HepG2 (cell line): ENCODE measurements at regions not wholly inside any gene's neighbourhood (a gene's known extent, or its start where the extent isn't known, plus 50 kb on each side); places are given as distances from the start of the nearest gene placed in this dataset.

Experiments used
- ARNTL ChIP-seq: sonication (generic); formaldehyde crosslinking; IDR thresholded peaks from 2 replicates; pipeline ENCODE4 v1.4.0; 2020; ENCODE audit warnings: mild to moderate bottlenecking, missing genetic modification reagents
- JDP2 ChIP-seq: sonication (generic); formaldehyde crosslinking; IDR thresholded peaks from 2 replicates; pipeline ENCODE4 v1.8.1; 2022; ENCODE audit warnings: missing genetic modification reagents, borderline replicate concordance
- JUND ChIP-seq: sonication (generic); formaldehyde crosslinking; IDR thresholded peaks from 2 replicates; pipeline ENCODE4 v1.8.0; 2022; ENCODE audit warnings: mild to moderate bottlenecking, missing genetic modification reagents
- MAZ ChIP-seq, 2 experiments: sonication (generic) in 1 of 2; formaldehyde crosslinking in 1 of 2; IDR thresholded peaks; 2 replicates each; pipeline versions ENCODE4 v1.5.0 to v1.6.1; 2012 to 2020; ENCODE audit warnings: low read depth in 2 of 2, mild to moderate bottlenecking in 2 of 2, borderline replicate concordance in 1 of 2, improper control_type of control experiment in 1 of 2, low read length in 1 of 2, missing genetic modification reagents in 1 of 2, moderate library complexity in 1 of 2
- PRPF4 ChIP-seq: fragments of 200-400 bp; formaldehyde crosslinking; IDR thresholded peaks from 2 replicates; pipeline ENCODE4 v1.6.1; 2016; ENCODE audit warnings: low read length, low read depth; ENCODE audit not compliant: poor library complexity, severe bottlenecking
- SOX13 ChIP-seq, 3 experiments: fragments of 450-650 bp in 1 of 3; sonication (generic) in 1 of 3; formaldehyde crosslinking in 1 of 3; IDR thresholded peaks in 2 of 3; conservative IDR thresholded peaks in 1 of 3; 2 replicates each; pipeline versions ENCODE4 v1.5.0 to v1.6.1; 2016 to 2020; ENCODE audit warnings: antibody characterized with exemption in 1 of 3, mild to moderate bottlenecking in 1 of 3, missing compliant biosample characterization in 1 of 3, missing genetic modification reagents in 1 of 3, moderate library complexity in 1 of 3
- SYNCRIP ChIP-seq: fragments of 200-400 bp; formaldehyde crosslinking; IDR thresholded peaks from 2 replicates; pipeline ENCODE4 v1.6.1; 2018; ENCODE audit warnings: mild to moderate bottlenecking, low read depth, low read length; ENCODE audit not compliant: insufficient read depth
- TOE1 ChIP-seq: sonication (generic); formaldehyde crosslinking; IDR thresholded peaks from 2 replicates; pipeline ENCODE4 v1.4.0; 2020; ENCODE audit warnings: mild to moderate bottlenecking, missing genetic modification reagents
- ZBTB1 ChIP-seq: sonication (generic); formaldehyde crosslinking; IDR thresholded peaks from 2 replicates; pipeline ENCODE4 v1.4.0; 2020; ENCODE audit warnings: missing genetic modification reagents, borderline replicate concordance
- ZNF547 ChIP-seq: sonication (generic); formaldehyde crosslinking; IDR thresholded peaks from 2 replicates; pipeline ENCODE4 v1.5.1; 2020; ENCODE audit warnings: mild to moderate bottlenecking, missing genetic modification reagents
- ZNF646 ChIP-seq: sonication (generic); formaldehyde crosslinking; IDR thresholded peaks from 2 replicates; pipeline ENCODE4 v1.9.0; 2021; ENCODE audit warnings: mild to moderate bottlenecking, missing genetic modification reagents

GRCh38 chr3:75136100-75136897 lies 521.8 kb upstream of the CNTN3 start (continued):
- TF ChIP-seq TOE1 (CRISPR knock-in tag) = no peak
- no peak for TF ChIP-seq ZBTB1 (CRISPR knock-in tag)
- TF ChIP-seq SOX13 (IDR thresholded peaks at IDR 0.05) = no peak
- TF ChIP-seq SOX13 (CRISPR knock-in tag; conservative IDR thresholded peaks at IDR 0.05 in 1 of 2, IDR thresholded peaks at IDR 0.05 in 1 of 2) = peak in 1 of 2 experiments; percentile 43; a peak in 2 of 4 replicates
- no peak for TF ChIP-seq MAZ (IDR thresholded peaks at IDR 0.05; ENCODE audit: borderline replicate concordance, low read depth, low read length)
- TF ChIP-seq MAZ (CRISPR knock-in tag; IDR thresholded peaks at IDR 0.05; ENCODE audit: low read depth) = no peak
- no peak for TF ChIP-seq SYNCRIP
- TF ChIP-seq JUND = no peak
- no peak for TF ChIP-seq PRPF4
- no peak for TF ChIP-seq JDP2
- TF ChIP-seq ZNF646 (CRISPR knock-in tag) = no peak
- no peak for TF ChIP-seq ARNTL (CRISPR knock-in tag)
- no peak for TF ChIP-seq ZNF547 (CRISPR knock-in tag)
